ENCODE measurements at regions not wholly inside any gene's neighbourhood (a gene's known extent, or its start where the extent isn't known, plus 50 kb on each side); places are given as distances from the start of the nearest gene placed in this dataset.

GRCh38 chr2:242040681-242041080 is 171.2 kb downstream of the RTP5 start:
- no peak for FAIRE-seq
- 69% methylated on average over 12 of the region's 15 CpGs for WGBS (ENCODE audit: missing lambda C conversion rate)
- H3K4me1 ChIP-seq: no peaks in the 10 kb centered on the region
- H3K27ac ChIP-seq: no peak overlapping the region
- POLR2A ChIA-PET: no interaction called here
- no peak overlapping the region for H3K4me2 ChIP-seq
- TF ChIP-seq, protein P1, sequence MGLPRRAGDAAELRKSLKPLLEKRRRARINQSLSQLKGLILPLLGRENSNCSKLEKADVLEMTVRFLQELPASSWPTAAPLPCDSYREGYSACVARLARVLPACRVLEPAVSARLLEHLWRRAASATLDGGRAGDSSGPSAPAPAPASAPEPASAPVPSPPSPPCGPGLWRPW (IDR thresholded peaks at IDR 0.05): no peak
- TF ChIP-seq FOSB (CRISPR knock-in tag; IDR thresholded peaks at IDR 0.05) (no peak), CBX2 (IDR thresholded peaks at IDR 0.05; ENCODE audit: borderline replicate concordance, low read depth) (no peak), E2F6 (IDR thresholded peaks at IDR 0.05; ENCODE audit: borderline replicate concordance, low read depth) (no peak), HMGXB4 (CRISPR knock-in tag; IDR thresholded peaks at IDR 0.05; ENCODE audit: borderline replicate concordance) (no peak), MAFK (IDR thresholded peaks at IDR 0.05; ENCODE audit: partially characterized antibody) (no peak), BHLHE40 (IDR thresholded peaks at IDR 0.05; ENCODE audit: low read depth, low read length) (no peak), ZFP36 (IDR thresholded peaks at IDR 0.05; ENCODE audit: borderline replicate concordance, partially characterized antibody) (no peak), KDM1A (IDR thresholded peaks at IDR 0.05; ENCODE audit: low read depth) (no peak), ZNF302 (CRISPR knock-in tag; IDR thresholded peaks at IDR 0.05) (no peak), FOXS1 (CRISPR knock-in tag; IDR thresholded peaks at IDR 0.05) (no peak), SMC3 (IDR thresholded peaks at IDR 0.05) (no peak), CHD4 (IDR thresholded peaks at IDR 0.05; ENCODE audit: borderline replicate concordance) (no peak), SREBF2 (IDR thresholded peaks at IDR 0.05) (no peak), EHMT2 (IDR thresholded peaks at IDR 0.05; ENCODE audit: low read depth) (no peak), JUN (IDR thresholded peaks at IDR 0.05) (no peak)
- TF ChIP-seq, protein P2, sequence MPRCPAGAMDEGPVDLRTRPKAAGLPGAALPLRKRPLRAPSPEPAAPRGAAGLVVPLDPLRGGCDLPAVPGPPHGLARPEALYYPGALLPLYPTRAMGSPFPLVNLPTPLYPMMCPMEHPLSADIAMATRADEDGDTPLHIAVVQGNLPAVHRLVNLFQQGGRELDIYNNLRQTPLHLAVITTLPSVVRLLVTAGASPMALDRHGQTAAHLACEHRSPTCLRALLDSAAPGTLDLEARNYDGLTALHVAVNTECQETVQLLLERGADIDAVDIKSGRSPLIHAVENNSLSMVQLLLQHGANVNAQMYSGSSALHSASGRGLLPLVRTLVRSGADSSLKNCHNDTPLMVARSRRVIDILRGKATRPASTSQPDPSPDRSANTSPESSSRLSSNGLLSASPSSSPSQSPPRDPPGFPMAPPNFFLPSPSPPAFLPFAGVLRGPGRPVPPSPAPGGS (IDR thresholded peaks at IDR 0.05): no peak
- TF ChIP-seq, protein P3, sequence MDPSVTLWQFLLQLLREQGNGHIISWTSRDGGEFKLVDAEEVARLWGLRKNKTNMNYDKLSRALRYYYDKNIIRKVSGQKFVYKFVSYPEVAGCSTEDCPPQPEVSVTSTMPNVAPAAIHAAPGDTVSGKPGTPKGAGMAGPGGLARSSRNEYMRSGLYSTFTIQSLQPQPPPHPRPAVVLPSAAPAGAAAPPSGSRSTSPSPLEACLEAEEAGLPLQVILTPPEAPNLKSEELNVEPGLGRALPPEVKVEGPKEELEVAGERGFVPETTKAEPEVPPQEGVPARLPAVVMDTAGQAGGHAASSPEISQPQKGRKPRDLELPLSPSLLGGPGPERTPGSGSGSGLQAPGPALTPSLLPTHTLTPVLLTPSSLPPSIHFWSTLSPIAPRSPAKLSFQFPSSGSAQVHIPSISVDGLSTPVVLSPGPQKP (IDR thresholded peaks at IDR 0.05; ENCODE audit: low read depth, low read length): no peak
- no peaks in the 10 kb centered on the region for H3K9me3 ChIP-seq
- no peak for ATAC-seq
- DNase-seq (ENCODE audit: low read depth in 1 of 2, low spot score in 1 of 2): no peak
- CTCF ChIA-PET: no interaction called here
- no peak overlapping the region for H3K4me3 ChIP-seq

- ATAC-seq (no peak), DNase-seq (ENCODE audit: low read depth in 1 of 2, low spot score in 1 of 2) (no peak), FAIRE-seq (no peak)
- H3K4me1 ChIP-seq: no peaks in the 10 kb centered on the region
- no peak overlapping the region for H3K4me2 ChIP-seq
- ChIA-PET CTCF (no interaction called here), POLR2A (no interaction called here)
- H3K9me3 ChIP-seq: no peaks in the 10 kb centered on the region
- H3K4me3 ChIP-seq: no peak overlapping the region
- H3K27ac ChIP-seq: no peak overlapping the region
- no peak for TF ChIP-seq TP53 (CRISPR knock-in tag; IDR thresholded peaks at IDR 0.05)
- TF ChIP-seq, protein P4, sequence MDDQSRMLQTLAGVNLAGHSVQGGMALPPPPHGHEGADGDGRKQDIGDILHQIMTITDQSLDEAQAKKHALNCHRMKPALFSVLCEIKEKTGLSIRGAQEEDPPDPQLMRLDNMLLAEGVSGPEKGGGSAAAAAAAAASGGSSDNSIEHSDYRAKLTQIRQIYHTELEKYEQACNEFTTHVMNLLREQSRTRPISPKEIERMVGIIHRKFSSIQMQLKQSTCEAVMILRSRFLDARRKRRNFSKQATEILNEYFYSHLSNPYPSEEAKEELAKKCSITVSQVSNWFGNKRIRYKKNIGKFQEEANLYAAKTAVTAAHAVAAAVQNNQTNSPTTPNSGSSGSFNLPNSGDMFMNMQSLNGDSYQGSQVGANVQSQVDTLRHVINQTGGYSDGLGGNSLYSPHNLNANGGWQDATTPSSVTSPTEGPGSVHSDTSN (IDR thresholded peaks at IDR 0.05): no peak
- TF ChIP-seq ESRRA (IDR thresholded peaks at IDR 0.05; ENCODE audit: borderline replicate concordance, low read length): no peak
- TF ChIP-seq MAZ (IDR thresholded peaks at IDR 0.05; ENCODE audit: borderline replicate concordance, low read depth, low read length): no peak
- 43% methylated on average over 3 of the region's 3 CpGs for WGBS (ENCODE audit: missing lambda C conversion rate)
Observed at GRCh38 chr2:242041816-242042215, 172.3 kb downstream of the RTP5 start.

Data from A549 (cell line).